ENCODE measurements at regions not wholly inside any gene's neighbourhood (a gene's known extent, or its start where the extent isn't known, plus 50 kb on each side); places are given as distances from the start of the nearest gene placed in this dataset.

DNA sequence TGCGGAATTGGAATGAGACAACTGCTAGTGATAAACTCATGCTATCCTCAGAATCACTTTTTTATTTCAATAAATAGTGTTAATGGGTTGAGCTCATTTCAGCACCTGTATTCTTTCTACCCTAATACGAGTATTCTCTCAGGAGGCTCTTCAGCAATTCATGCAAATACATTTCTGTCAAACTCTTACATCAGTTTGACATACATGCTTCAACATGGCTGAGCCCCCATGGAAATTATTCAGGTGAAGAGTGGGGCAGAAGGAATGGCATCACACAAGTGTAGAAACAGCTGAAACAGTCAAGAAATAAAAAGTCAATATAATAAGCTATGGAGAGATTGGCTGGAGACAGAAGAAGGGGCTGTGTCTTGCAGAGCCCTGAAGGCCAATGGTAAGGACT is 77.8 kb upstream of the SNX19 start:
- no peaks in the 10 kb centered on the region for H3K36me3 ChIP-seq (ENCODE audit: control insufficient read depth in 1 of 2, insufficient read depth in 2 of 2, low read length in 2 of 2)
- no peaks in the 10 kb centered on the region for H3K9me2 ChIP-seq (ENCODE audit: insufficient read depth)
- ATAC-seq (no peak), DNase-seq (ENCODE audit: low read depth, low spot score) (no peak)
- TF ChIP-seq FOSL1 (IDR thresholded peaks at IDR 0.05; ENCODE audit: low read depth) = no peak
- no peak for TF ChIP-seq RAD21 (IDR thresholded peaks at IDR 0.05; ENCODE audit: low read depth)
- TF ChIP-seq EZH2phosphoT487 (IDR thresholded peaks at IDR 0.05; ENCODE audit: borderline replicate concordance) = no peak
- TF ChIP-seq, protein P1, sequence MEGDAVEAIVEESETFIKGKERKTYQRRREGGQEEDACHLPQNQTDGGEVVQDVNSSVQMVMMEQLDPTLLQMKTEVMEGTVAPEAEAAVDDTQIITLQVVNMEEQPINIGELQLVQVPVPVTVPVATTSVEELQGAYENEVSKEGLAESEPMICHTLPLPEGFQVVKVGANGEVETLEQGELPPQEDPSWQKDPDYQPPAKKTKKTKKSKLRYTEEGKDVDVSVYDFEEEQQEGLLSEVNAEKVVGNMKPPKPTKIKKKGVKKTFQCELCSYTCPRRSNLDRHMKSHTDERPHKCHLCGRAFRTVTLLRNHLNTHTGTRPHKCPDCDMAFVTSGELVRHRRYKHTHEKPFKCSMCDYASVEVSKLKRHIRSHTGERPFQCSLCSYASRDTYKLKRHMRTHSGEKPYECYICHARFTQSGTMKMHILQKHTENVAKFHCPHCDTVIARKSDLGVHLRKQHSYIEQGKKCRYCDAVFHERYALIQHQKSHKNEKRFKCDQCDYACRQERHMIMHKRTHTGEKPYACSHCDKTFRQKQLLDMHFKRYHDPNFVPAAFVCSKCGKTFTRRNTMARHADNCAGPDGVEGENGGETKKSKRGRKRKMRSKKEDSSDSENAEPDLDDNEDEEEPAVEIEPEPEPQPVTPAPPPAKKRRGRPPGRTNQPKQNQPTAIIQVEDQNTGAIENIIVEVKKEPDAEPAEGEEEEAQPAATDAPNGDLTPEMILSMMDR (IDR thresholded peaks at IDR 0.05 in 2 of 3, conservative IDR thresholded peaks at IDR 0.05 in 1 of 3; ENCODE audit: borderline replicate concordance in 1 of 3, insufficient read depth in 1 of 3, low read depth in 2 of 3, low read length in 2 of 3) = no peak
- TF ChIP-seq CBX3 (IDR thresholded peaks at IDR 0.05; ENCODE audit: low read depth) = no peak
- TF ChIP-seq, protein P2, sequence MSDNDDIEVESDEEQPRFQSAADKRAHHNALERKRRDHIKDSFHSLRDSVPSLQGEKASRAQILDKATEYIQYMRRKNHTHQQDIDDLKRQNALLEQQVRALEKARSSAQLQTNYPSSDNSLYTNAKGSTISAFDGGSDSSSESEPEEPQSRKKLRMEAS (IDR thresholded peaks at IDR 0.05) = no peak
- TF ChIP-seq TCF7L2 (IDR thresholded peaks at IDR 0.05; ENCODE audit: borderline replicate concordance, extremely low read depth, insufficient read depth, insufficient read length) = no peak
- TF ChIP-seq JUND (IDR thresholded peaks at IDR 0.05) = no peak
- no peak for TF ChIP-seq SIN3A (IDR thresholded peaks at IDR 0.05; ENCODE audit: low read depth)
- TF ChIP-seq, protein P3, sequence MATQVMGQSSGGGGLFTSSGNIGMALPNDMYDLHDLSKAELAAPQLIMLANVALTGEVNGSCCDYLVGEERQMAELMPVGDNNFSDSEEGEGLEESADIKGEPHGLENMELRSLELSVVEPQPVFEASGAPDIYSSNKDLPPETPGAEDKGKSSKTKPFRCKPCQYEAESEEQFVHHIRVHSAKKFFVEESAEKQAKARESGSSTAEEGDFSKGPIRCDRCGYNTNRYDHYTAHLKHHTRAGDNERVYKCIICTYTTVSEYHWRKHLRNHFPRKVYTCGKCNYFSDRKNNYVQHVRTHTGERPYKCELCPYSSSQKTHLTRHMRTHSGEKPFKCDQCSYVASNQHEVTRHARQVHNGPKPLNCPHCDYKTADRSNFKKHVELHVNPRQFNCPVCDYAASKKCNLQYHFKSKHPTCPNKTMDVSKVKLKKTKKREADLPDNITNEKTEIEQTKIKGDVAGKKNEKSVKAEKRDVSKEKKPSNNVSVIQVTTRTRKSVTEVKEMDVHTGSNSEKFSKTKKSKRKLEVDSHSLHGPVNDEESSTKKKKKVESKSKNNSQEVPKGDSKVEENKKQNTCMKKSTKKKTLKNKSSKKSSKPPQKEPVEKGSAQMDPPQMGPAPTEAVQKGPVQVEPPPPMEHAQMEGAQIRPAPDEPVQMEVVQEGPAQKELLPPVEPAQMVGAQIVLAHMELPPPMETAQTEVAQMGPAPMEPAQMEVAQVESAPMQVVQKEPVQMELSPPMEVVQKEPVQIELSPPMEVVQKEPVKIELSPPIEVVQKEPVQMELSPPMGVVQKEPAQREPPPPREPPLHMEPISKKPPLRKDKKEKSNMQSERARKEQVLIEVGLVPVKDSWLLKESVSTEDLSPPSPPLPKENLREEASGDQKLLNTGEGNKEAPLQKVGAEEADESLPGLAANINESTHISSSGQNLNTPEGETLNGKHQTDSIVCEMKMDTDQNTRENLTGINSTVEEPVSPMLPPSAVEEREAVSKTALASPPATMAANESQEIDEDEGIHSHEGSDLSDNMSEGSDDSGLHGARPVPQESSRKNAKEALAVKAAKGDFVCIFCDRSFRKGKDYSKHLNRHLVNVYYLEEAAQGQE (IDR thresholded peaks at IDR 0.05; ENCODE audit: low read depth) = no peak
- TF ChIP-seq POLR2AphosphoS5 (IDR thresholded peaks at IDR 0.05; ENCODE audit: low read depth, low read length) = no peak
- TF ChIP-seq, protein P4, sequence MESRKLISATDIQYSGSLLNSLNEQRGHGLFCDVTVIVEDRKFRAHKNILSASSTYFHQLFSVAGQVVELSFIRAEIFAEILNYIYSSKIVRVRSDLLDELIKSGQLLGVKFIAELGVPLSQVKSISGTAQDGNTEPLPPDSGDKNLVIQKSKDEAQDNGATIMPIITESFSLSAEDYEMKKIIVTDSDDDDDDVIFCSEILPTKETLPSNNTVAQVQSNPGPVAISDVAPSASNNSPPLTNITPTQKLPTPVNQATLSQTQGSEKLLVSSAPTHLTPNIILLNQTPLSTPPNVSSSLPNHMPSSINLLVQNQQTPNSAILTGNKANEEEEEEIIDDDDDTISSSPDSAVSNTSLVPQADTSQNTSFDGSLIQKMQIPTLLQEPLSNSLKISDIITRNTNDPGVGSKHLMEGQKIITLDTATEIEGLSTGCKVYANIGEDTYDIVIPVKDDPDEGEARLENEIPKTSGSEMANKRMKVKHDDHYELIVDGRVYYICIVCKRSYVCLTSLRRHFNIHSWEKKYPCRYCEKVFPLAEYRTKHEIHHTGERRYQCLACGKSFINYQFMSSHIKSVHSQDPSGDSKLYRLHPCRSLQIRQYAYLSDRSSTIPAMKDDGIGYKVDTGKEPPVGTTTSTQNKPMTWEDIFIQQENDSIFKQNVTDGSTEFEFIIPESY (IDR thresholded peaks at IDR 0.05; ENCODE audit: extremely low read depth, insufficient replicate concordance, low read length) = no peak
- TF ChIP-seq POLR2A (IDR thresholded peaks at IDR 0.05; ENCODE audit: borderline replicate concordance, extremely low read depth, insufficient read depth, insufficient read length) = no peak
- TF ChIP-seq SRF (IDR thresholded peaks at IDR 0.05; ENCODE audit: low read depth) = no peak
- no peak for TF ChIP-seq EGR1 (IDR thresholded peaks at IDR 0.05; ENCODE audit: low read depth)
- no peak for TF ChIP-seq SP1 (IDR thresholded peaks at IDR 0.05; ENCODE audit: low read depth)
- TF ChIP-seq ZNF274 (IDR thresholded peaks at IDR 0.05; ENCODE audit: low read depth, low read length) = no peak
- TF ChIP-seq CEBPB (IDR thresholded peaks at IDR 0.05; ENCODE audit: low read depth) = no peak
- no peaks in the 10 kb centered on the region for H3K9me3 ChIP-seq (ENCODE audit: control insufficient read depth in 1 of 2, insufficient read depth in 1 of 2, low read depth in 1 of 2, low read length in 2 of 2)
- intact Hi-C loops (cut with micrococcal nuclease) = no loop called here
- H3K79me2 ChIP-seq (ENCODE audit: insufficient read depth, low read length) = no peaks in the 10 kb centered on the region
- H3K4me3 ChIP-seq (replicated peaks in 1 of 2; ENCODE audit: low read depth in 1 of 2, low read length in 2 of 2) = no peak overlapping the region
- no peaks in the 10 kb centered on the region for H3K4me1 ChIP-seq (ENCODE audit: control insufficient read depth in 1 of 2, insufficient read depth in 2 of 2, low read length in 2 of 2)
- ChIA-PET POLR2A (no interaction called here), RAD21 (ENCODE audit: low non-redundant PET in 1 of 2, low total read pairs in 2 of 2, uncharacterized antibody in 2 of 2, unreplicated experiment in 2 of 2) (no interaction called here), CTCF (no interaction called here)
- H4K20me1 ChIP-seq (ENCODE audit: insufficient read depth) = no peaks in the 10 kb centered on the region
- H3K27ac ChIP-seq (ENCODE audit: low read depth, low read length) = no peak overlapping the region
- no peaks in the 10 kb centered on the region for H3K27me3 ChIP-seq (ENCODE audit: insufficient read depth, low read length)
- H3K4me2 ChIP-seq (ENCODE audit: low read length) = no peak overlapping the region
- H3K9ac ChIP-seq (ENCODE audit: low read length) = no peak overlapping the region
- no TSS peak for BruUV-seq (replicated peaks)
- H2AFZ ChIP-seq (ENCODE audit: low read depth, low read length, poor library complexity, severe bottlenecking) = no peak overlapping the region
